ENCODE measurements at regions not wholly inside any gene's neighbourhood (a gene's known extent, or its start where the extent isn't known, plus 50 kb on each side); places are given as distances from the start of the nearest gene placed in this dataset.
A peak's percentile ranks its signal among the peaks of the same experiment; 100 is the strongest.

DNA sequence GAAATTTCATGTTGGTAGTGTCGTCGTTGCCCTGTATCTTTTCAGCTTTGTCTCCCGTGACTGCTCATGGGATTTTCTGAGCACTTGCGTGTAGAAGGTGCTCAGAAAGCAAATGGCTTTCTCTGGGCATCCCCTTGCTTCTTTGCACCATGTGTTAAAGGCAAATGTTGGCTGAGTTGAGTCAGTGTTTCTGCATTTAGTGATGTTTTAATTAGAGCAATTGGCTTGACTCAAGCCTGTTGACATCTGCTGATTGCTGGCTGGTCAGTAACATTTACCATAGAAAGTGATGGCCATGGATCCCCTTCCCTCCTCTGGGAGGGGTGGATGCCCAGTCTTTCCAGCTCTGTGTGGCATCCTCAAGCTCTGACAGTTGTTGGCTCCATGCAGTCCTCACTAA lies 187.2 kb upstream of the MPHOSPH6 start:
- no peak for DNase-seq

DNA sequence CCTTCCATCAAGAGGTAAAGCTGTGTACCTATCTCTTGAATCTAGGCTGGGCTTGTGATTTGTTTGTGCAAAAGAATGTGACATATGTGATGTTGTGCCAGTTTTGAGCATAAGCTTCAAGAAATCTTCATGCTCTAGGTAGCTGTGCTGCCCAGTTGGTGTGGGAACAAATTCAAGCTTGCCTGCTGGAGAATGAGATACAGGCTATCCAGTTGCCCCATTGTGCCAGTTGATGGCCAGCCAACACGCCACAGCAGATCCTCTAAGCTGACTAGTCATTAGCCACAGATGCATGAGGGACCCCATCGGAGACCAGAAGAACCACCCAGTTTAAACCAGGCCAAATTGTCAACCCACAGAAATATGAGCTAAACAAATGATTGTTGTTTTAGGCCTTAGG lies 180.5 kb upstream of the MPHOSPH6 start:
- DNase-seq, result no peak

- DNase-seq, result no peak
These were observed 175.3 kb upstream of the MPHOSPH6 start for GRCh38 chr16:82345318-82345717.

- DNase-seq, result no peak
These were observed 174.1 kb upstream of the MPHOSPH6 start for GRCh38 chr16:82344157-82344556.

GRCh38 chr16:82341146-82341669 lies 171.2 kb upstream of the MPHOSPH6 start:
- DNase-seq, result no peak

GRCh38 chr16:82340531-82340930 lies 170.5 kb upstream of the MPHOSPH6 start:
- no peak for DNase-seq

DNA sequence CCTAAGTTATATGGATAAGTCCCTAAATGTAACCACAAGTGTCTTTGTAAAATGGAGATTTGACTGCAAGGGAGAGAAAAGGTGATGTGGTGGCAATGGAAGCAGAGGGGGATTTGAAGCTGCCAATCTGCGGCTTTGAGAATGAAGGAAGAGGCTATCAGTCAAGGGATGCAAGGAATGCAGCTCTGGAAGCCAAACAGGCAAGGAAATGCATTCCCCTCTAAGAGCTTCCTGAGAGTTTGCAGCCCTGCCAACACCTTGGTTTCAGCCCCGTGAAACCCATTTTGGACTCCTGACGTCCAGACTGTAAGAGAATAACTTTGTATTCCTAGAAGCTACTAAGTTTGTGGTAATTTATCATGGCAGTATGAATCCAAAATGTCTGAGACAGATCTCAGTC lies 167.3 kb upstream of the MPHOSPH6 start:
- DNase-seq, result no peak

DNA sequence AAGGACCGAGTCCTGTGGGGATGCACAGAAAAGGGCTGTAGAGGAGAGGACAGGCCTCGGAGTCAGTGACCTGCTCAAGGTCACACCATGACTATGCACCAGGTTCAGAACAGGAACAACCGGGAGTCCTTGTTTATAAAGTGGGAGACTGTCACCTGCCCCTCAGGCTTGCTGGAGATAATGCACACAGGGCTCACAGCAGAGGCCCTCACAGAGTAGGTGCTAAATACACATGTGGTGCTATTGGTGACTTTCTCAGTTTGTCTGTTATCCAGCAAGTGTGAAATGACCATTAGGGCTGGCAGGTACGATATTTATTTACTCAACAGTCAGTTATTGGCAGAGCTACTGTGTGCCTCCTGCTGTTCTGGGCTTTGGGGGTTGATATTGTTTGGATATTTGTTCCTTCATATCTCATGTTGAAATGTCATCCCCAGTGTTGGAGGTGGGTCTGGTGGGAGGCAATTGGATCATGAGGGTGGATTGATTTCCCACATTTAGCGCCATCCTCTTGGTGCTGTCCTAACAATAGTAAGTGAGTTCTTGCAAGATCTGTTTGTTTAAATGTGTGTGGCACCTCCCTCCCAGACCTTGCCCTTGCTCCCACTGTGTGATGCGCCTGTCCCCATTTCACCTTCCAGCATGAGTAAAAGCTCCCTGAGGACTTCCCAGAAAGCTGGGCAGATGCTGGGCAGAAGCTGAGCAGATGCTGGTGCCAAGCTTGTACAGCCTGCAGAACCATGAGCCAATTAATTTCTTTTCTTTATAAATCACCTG lies 162.1 kb upstream of the MPHOSPH6 start:
- DNase-seq, result no peak

GRCh38 chr16:82331397-82331796 lies 161.4 kb upstream of the MPHOSPH6 start:
- DNase-seq, result no peak

DNA sequence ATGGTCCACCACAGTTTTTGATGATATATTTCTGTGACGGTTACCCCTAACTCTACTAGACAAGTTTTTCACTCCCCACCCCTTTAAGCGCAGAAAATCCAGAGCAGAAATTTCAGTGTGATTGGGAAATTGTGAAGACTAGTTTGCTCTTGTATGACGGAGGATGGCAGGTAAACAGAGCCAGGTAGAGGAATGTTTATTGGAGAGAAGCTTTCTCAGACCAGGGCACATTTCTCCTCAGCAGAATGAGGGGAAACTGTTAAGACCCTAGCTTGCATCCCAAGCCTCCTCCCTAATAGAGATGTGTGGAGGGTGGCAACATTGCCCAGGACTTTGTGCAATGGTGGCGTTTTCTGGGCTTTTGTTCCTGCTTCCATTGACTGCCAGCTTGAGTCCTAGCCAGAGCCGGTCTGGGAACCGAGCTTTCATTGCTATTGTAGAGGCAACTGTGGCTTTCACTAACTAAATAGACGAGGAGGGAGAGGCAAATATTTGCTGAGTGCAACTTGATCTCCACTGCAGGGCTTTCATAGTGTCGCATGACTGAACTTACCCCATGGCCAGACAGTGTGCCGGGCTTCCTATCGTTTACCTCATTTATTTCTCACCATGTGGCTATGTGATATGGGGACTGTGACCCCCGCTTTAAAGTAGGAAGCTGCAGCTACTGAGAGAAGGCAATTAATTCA lies 159.6 kb upstream of the MPHOSPH6 start:
- DNase-seq, result peak; percentile 26

DNA sequence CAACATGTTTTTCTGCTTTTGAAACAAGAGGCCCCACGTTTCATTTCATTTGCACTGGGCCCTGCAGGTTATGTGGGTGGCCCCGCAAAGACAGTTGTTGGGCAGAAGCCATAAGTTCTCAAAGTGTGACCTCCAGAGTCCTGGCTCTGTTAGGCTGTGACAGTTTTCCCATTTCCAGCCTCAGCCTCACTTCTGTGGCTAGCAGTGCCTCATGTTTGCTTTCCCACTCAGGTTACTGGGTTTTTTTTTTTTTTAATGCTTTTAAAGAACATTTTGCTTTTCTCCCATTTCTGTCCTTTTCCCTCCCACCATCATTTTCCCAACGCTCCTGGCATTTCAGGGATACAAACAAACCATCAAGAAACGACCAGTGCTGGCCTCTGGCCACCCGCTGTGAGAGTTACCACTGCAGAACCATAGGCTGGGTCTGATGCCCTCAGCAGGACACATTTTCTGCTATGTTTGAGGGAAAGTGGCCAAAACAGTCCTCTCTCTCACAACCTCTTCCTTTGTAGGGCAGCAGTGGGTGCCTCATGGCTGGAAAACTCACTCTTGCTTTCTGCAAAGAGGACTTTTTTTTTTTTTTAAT lies 159.0 kb upstream of the MPHOSPH6 start:
- DNase-seq, result no peak

DNA sequence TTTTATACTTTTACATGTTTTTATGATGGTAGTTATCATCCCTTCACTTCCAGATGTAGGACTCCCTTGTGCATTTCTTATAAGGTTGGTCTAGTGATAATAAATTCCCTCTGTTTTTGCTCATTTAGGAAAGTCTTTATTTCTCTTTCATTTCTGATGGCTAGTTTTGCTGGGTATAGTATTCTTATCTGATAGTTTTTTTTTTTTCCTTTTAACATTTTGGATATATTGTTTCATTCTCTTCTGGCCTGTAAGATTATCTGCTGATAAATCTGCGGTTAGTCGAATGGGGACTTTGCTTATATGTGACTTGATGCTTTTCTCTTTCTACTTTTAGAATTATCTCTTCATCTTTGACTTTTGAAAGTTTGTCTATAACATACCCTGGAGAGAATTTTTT lies 153.1 kb upstream of the MPHOSPH6 start:
- no peak for DNase-seq

- DNase-seq, result no peak
These were observed 152.2 kb upstream of the MPHOSPH6 start for GRCh38 chr16:82322177-82322576.

GRCh38 chr16:82319038-82319437 lies 149.0 kb upstream of the MPHOSPH6 start:
- no peak for DNase-seq

GRCh38 chr16:82317411-82318167 lies 147.6 kb upstream of the MPHOSPH6 start:
- no peak for DNase-seq

- no peak for DNase-seq
These were observed 143.7 kb upstream of the MPHOSPH6 start for GRCh38 chr16:82313754-82314153.

DNA sequence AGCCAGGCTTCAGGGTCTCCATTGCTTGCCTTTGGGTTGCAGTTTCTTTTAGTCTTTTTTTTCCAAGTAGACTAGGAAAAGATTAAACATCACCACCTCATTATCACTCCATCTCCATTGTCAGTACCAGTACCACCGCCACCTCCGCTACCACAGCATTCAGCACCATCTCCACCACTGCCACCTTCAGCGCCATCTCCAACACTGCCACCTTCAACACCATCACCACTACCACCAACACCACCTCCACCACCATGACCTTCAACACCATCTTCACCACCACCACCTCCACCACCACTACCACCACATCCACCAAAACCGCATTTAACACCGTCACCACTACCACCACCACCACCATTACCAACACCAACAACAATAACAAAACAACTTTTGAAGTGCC lies 141.5 kb upstream of the MPHOSPH6 start:
- no peak for DNase-seq

DNA sequence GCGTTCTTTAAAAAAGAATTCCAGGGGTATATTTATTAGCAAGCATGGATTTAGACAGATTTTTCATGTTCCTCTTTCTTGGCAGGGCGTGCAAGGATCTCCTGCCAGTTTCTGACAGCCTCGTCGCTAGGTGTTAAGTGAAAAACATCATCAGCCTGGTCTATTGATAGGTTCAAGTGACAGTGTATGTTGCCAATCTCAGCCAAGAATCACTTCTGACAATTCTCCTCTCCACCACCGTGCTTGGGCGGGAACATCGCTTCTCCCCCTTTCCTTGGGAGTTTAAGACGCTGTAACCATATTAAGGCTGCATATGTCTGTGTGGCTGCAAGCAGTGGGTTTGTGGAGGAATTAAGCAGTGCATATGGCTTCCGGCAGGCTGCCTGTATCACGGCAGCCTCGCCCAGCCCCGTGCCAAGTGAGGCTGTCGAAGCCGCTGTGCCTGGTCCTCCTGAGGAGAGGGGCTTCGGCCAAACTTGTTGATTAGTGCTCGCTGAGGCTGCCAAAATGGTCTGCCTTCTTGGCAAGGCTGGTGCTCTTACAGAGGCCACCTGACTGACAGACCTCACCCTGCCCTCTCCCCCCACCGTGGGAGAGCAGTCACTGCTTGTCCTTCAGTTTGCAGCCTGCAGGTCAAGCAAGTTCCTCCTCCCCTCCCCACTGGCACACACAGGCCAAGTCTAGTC lies 132.2 kb upstream of the MPHOSPH6 start:
- peak; percentile 10 for DNase-seq

- DNase-seq, result no peak
These were observed 131.2 kb upstream of the MPHOSPH6 start for GRCh38 chr16:82301146-82301755.

- DNase-seq, result no peak
These were observed 130.4 kb upstream of the MPHOSPH6 start for GRCh38 chr16:82300374-82300951.

GRCh38 chr16:82298472-82298871 lies 128.4 kb upstream of the MPHOSPH6 start:
- no peak for DNase-seq

Data from tongue (tissue), 1 donor.